ENCODE measurements at regions not wholly inside any gene's neighbourhood (a gene's known extent, or its start where the extent isn't known, plus 50 kb on each side); places are given as distances from the start of the nearest gene placed in this dataset.

DNA sequence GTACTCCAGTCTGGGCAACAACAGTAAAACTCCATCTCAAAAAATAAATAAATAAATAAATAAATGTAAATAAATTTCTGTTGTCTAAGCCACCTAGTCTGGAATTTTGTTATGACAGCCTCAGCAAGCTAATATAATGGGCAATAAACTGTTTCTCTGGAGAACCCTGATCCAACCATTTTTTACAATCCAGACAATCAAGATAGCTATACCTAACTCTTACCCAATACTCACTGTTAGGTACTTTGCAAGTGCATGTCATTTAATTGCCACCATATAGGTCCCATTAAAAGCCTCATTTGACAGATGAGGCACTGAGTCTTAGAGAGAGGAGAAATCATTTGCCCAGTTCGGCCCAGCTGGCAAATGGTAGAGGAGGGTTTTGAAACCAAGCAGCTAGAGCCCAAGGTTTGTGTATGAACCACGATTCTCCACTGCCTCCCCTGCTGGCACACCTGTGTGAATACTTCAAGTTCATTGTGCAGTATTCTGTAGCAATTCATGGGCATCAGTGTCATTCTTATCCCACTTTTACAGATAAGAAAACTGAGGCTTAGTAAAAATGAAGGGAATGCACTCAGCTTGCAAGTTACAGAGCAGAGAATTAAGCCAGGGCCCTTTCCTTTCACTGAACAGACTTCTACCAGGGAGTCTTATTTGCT, 107.0 kb upstream of the UBE2E1 start:
- H3K36me3 ChIP-seq, result no peaks in the 10 kb centered on the region
- ATAC-seq, result no peak
- no peaks in the 10 kb centered on the region for H3K27me3 ChIP-seq
- TF ChIP-seq, protein P1, sequence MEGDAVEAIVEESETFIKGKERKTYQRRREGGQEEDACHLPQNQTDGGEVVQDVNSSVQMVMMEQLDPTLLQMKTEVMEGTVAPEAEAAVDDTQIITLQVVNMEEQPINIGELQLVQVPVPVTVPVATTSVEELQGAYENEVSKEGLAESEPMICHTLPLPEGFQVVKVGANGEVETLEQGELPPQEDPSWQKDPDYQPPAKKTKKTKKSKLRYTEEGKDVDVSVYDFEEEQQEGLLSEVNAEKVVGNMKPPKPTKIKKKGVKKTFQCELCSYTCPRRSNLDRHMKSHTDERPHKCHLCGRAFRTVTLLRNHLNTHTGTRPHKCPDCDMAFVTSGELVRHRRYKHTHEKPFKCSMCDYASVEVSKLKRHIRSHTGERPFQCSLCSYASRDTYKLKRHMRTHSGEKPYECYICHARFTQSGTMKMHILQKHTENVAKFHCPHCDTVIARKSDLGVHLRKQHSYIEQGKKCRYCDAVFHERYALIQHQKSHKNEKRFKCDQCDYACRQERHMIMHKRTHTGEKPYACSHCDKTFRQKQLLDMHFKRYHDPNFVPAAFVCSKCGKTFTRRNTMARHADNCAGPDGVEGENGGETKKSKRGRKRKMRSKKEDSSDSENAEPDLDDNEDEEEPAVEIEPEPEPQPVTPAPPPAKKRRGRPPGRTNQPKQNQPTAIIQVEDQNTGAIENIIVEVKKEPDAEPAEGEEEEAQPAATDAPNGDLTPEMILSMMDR (IDR thresholded peaks at IDR 0.05), result no peak
- TF ChIP-seq EP300 (IDR thresholded peaks at IDR 0.05) (no peak), POLR2A (IDR thresholded peaks at IDR 0.05) (no peak), POLR2AphosphoS5 (IDR thresholded peaks at IDR 0.05) (no peak)
- H3K9me3 ChIP-seq, result no peaks in the 10 kb centered on the region
- H3K4me3 ChIP-seq, result no peak overlapping the region
- no peak overlapping the region for H3K27ac ChIP-seq
- H3K4me1 ChIP-seq, result no peaks in the 10 kb centered on the region
- WGBS, 2 donors (ENCODE audit: low coverage in 1 of 2), result 100% methylated on average over 2 of the region's 2 CpGs; no CpG with 5 or more reads in 1 of the 2 donors

DNA sequence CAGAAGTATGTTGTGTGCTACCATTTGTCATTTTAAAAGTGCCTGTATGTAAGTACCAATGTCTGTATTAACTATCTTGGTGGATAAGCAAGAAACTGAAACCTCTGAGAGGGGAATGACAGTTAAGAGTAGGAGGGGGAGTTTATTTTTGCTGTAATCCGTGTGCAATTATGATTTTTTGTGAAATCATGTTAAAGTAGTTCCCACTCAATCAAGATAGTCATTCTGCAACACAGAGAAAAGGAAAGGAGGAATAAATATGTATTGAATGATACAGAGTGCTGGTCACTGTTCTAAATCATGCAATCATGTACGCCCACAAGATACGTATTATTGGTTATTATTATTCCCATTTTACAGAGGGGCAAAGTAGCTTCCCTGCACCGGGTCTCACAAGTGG, 105.1 kb upstream of the UBE2E1 start:
- no peak for ATAC-seq
- H3K36me3 ChIP-seq, result no peaks in the 10 kb centered on the region
- no peak overlapping the region for H3K27ac ChIP-seq
- no peaks in the 10 kb centered on the region for H3K27me3 ChIP-seq
- TF ChIP-seq POLR2AphosphoS5 (IDR thresholded peaks at IDR 0.05), result no peak
- TF ChIP-seq, protein P1 (IDR thresholded peaks at IDR 0.05), result no peak
- TF ChIP-seq POLR2A (IDR thresholded peaks at IDR 0.05), result no peak
- TF ChIP-seq EP300 (IDR thresholded peaks at IDR 0.05), result no peak
- WGBS, 2 donors (ENCODE audit: low coverage in 1 of 2), result 59 to 79% methylated on average over 4 of the region's 4 CpGs
- H3K4me1 ChIP-seq, result no peaks in the 10 kb centered on the region
- no peak overlapping the region for H3K4me3 ChIP-seq
- H3K9me3 ChIP-seq, result no peaks in the 10 kb centered on the region

DNA sequence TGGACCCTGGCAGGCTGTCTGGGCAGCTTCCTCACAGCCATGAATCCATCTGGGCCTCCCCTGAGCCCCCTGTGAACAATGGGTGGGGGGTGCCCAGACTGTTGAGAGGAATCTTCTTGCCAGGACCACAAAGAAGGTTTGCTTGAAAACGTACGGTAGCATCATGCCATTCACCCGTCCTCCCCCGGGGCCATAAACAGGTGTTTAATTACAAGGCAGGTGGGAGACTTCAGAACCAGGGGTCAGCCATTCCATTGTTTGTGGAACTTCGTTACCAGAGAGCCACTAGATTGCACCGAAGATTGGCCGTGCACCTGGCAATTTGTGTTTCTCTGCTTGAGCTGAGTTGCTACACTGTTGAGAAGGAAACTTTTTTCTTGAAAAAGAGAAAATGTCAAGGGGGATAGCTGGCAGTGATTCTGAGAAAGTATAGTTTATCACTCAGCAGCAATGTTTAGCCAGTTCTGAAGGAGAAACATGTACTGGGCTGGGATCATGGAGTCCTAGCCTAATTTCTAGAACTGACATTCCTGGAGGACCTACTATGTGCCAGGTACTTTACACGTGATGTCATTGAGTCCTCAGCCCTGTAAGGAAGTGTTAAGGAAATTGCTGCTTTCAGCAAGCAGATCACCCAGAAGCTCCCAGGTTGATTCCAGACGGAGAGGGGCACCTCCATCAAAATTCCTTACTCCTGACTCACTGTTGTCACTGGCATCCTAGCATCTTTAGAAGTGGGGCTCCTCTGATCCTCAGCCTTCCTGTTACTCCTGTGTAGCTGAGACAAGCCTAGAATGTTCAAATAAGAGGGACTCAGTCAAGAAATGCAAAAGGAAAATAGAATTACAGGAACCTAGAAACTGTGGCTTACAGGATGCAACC, 103.8 kb upstream of the UBE2E1 start:
- no peak for ATAC-seq
- Histone ChIP-seq H3K9me3 (no peaks in the 10 kb centered on the region), H3K36me3 (no peaks in the 10 kb centered on the region), H3K4me3 (no peak overlapping the region), H3K27ac (no peak overlapping the region), H3K27me3 (no peaks in the 10 kb centered on the region), H3K4me1 (no peaks in the 10 kb centered on the region)
- TF ChIP-seq POLR2A (IDR thresholded peaks at IDR 0.05), result no peak
- TF ChIP-seq, protein P1 (IDR thresholded peaks at IDR 0.05), result no peak
- no peak for TF ChIP-seq POLR2AphosphoS5 (IDR thresholded peaks at IDR 0.05)
- TF ChIP-seq EP300 (IDR thresholded peaks at IDR 0.05), result no peak
- 40 to 66% methylated on average over 1 to 6 of the region's 9 CpGs for WGBS, 2 donors (ENCODE audit: low coverage in 1 of 2)

DNA sequence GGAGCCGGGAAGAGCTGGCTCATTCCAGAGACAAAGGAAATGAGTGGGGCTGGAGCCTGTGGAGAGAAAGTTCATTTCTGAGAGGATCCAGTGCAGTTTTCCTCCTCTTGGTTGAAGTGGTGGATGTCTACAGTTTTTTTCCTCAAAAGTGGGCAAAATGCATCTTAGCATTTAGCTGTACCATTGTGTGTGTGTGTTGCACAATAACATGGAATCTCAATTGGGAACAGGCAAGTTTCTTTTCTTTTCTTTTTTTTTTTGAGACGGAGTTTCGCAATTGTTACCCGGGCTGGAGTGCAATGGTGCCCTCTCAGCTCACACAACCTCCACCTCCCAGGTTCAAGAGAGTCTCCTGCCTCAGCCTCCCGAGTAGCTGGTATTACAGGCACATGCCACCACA, 101.5 kb upstream of the UBE2E1 start:
- TF ChIP-seq POLR2A (IDR thresholded peaks at IDR 0.05) (no peak), POLR2AphosphoS5 (IDR thresholded peaks at IDR 0.05) (no peak), EP300 (IDR thresholded peaks at IDR 0.05) (no peak)
- TF ChIP-seq, protein P1 (IDR thresholded peaks at IDR 0.05), result no peak
- 74 to 88% methylated on average over 4 to 5 of the region's 5 CpGs for WGBS, 2 donors (ENCODE audit: low coverage in 1 of 2)
- Histone ChIP-seq H3K27ac (no peak overlapping the region), H3K4me3 (no peak overlapping the region), H3K36me3 (no peaks in the 10 kb centered on the region), H3K27me3 (no peaks in the 10 kb centered on the region), H3K4me1 (no peaks in the 10 kb centered on the region), H3K9me3 (no peaks in the 10 kb centered on the region)
- no peak for ATAC-seq
